HepG2 (cell line): ENCODE measurements at regions not wholly inside any gene's neighbourhood (a gene's known extent, or its start where the extent isn't known, plus 50 kb on each side); places are given as distances from the start of the nearest gene placed in this dataset.
"Not testable (repeated sequence)": the region's sequence is repeated elsewhere in the genome, so short reads cannot be mapped to it uniquely, and the experiment has no call there.

Source experiments
- ATAC-seq: fragments of 200-7000 bp; cut with Tn5 transposase; 3 replicates; pipeline ENCODE4 v1.9.1; 2020; ENCODE audit warnings: mild to moderate bottlenecking, moderate library complexity
- BruUV-seq: library from RNA; stranded (reverse); fragments of 400-500 nt; replicated peaks from 2 replicates; lab custom pipeline; 2021; lab: Mats Ljungman, UMichigan
- CTCF ChIA-PET: fragments of 300-600 bp; formaldehyde crosslinking; extraction: SDS; loops from one replicate; lab custom pipeline; 2021; ENCODE audit warnings: low total read pairs, inconsistent platforms, low intra/inter-chr PET ratio; lab: Yijun Ruan, JAX
- POLR2A ChIA-PET: fragments of 350-600 bp; sonication (Branson Sonifier 250); formaldehyde crosslinking; loops from one replicate; lab custom pipeline; 2020; ENCODE audit warnings: antibody characterized with exemption, inconsistent platforms; lab: Yijun Ruan, JAX
- DNase-seq: peaks from one replicate; pipeline ENCODE4 v3.0.0-alpha.2; 2015; ENCODE audit warnings: low spot score
- FAIRE-seq: peaks from 3 replicates; lab custom pipeline; 2011; peaks lifted over from hg19 to GRCh38; lab: Jason Lieb, UNC
- H2AFZ ChIP-seq: one replicate; pipeline ENCODE4 v1.6.1; 2011; ENCODE audit warnings: low read length, inconsistent platforms
- H3K27ac ChIP-seq: fragments of 300-600 bp; 3 replicates; pipeline ENCODE4 v1.8.0; 2011; ENCODE audit warnings: mixed run types, mild to moderate bottlenecking, mixed read lengths, low read length, inconsistent platforms; ENCODE audit not compliant: insufficient read depth; ENCODE audit errors: extremely low read length
- H3K27me3 ChIP-seq, 2 experiments: fragments of 200-600 bp in 1 of 2; 2 replicates in 1 of 2; 3 replicates in 1 of 2; pipeline versions ENCODE4 v1.6.0 to v1.8.0; 2011; ENCODE audit warnings: low read length in 2 of 2, mild to moderate bottlenecking in 2 of 2, moderate library complexity in 2 of 2, inconsistent platforms in 1 of 2; ENCODE audit not compliant: insufficient read depth in 2 of 2, control insufficient read depth in 1 of 2
- H3K36me3 ChIP-seq, 2 experiments: fragments of 200-600 bp in 1 of 2; replicated peaks in 1 of 2; 2 replicates in 1 of 2; 3 replicates in 1 of 2; pipeline versions ENCODE4 v1.5.1 to v1.8.0; 2011; ENCODE audit warnings: low read length in 2 of 2, inconsistent platforms in 1 of 2; ENCODE audit not compliant: insufficient read depth in 2 of 2, control insufficient read depth in 1 of 2
- H3K4me1 ChIP-seq: 2 replicates; pipeline ENCODE4 v1.5.1; 2012; ENCODE audit warnings: low read length, inconsistent platforms; ENCODE audit not compliant: insufficient read depth
- H3K4me2 ChIP-seq: 2 replicates; pipeline ENCODE4 v1.6.0; 2011; ENCODE audit warnings: low read depth, low read length, inconsistent platforms
- H3K4me3 ChIP-seq, 3 experiments: fragments of 200-600 bp in 1 of 3; sonication (generic), shearing (Covaris generic) in 1 of 3; replicated peaks in 1 of 3; 2 replicates each; pipeline ENCODE4 v1.5.1; 2011 to 2016; ENCODE audit warnings: low read length in 3 of 3, inconsistent platforms in 2 of 3, low read depth in 2 of 3, mild to moderate bottlenecking in 2 of 3, control low read depth in 1 of 3, mixed read lengths in 1 of 3; ENCODE audit not compliant: insufficient read depth in 1 of 3
- H3K79me2 ChIP-seq: one replicate; pipeline ENCODE4 v1.6.1; 2011; ENCODE audit warnings: low read length, inconsistent platforms; ENCODE audit not compliant: insufficient read depth
- H3K9ac ChIP-seq: 2 replicates; pipeline ENCODE4 v1.6.0; 2011; ENCODE audit warnings: mild to moderate bottlenecking, low read depth, low read length, inconsistent platforms; ENCODE audit not compliant: insufficient read depth
- H3K9me3 ChIP-seq: 2 replicates; pipeline ENCODE4 v1.5.1; 2012; ENCODE audit warnings: mild to moderate bottlenecking, low read length
- H4K20me1 ChIP-seq: 2 replicates; pipeline ENCODE4 v1.6.0; 2011; ENCODE audit warnings: inconsistent platforms, mild to moderate bottlenecking, low read length, moderate library complexity; ENCODE audit not compliant: insufficient read depth
- ASH2L ChIP-seq: fragments of 300-600, 200-600 bp; sonication (generic); IDR thresholded peaks from 2 replicates; pipeline ENCODE4 v1.7.0; 2017; ENCODE audit warnings: low read depth, mild to moderate bottlenecking, moderate library complexity, mixed read lengths, low read length; ENCODE audit not compliant: insufficient read length
- CEBPG ChIP-seq: IDR thresholded peaks from 2 replicates; pipeline ENCODE4 v1.6.1; 2016
- E2F2 ChIP-seq: sonication (generic); formaldehyde crosslinking; IDR thresholded peaks from 2 replicates; pipeline ENCODE4 v1.4.0; 2020; ENCODE audit warnings: missing genetic modification reagents, borderline replicate concordance
- HES4 ChIP-seq: sonication (generic); formaldehyde crosslinking; IDR thresholded peaks from 2 replicates; pipeline ENCODE4 v1.9.0; 2021; ENCODE audit warnings: mild to moderate bottlenecking, missing genetic modification reagents, borderline replicate concordance
- IKZF4 ChIP-seq: sonication (generic); formaldehyde crosslinking; IDR thresholded peaks from 2 replicates; pipeline ENCODE4 v1.5.1; 2020; ENCODE audit warnings: borderline replicate concordance, mild to moderate bottlenecking, low read depth, missing genetic modification reagents; ENCODE audit errors: not compliant biosample characterization
- MAX ChIP-seq: IDR thresholded peaks from 2 replicates; pipeline ENCODE4 v1.6.1; 2012; ENCODE audit warnings: inconsistent platforms
- TEF ChIP-seq: sonication (generic); formaldehyde crosslinking; IDR thresholded peaks from 2 replicates; pipeline ENCODE4 v1.5.0; 2020; ENCODE audit warnings: missing genetic modification reagents
- ZNF225 ChIP-seq: sonication (generic); formaldehyde crosslinking; IDR thresholded peaks from 2 replicates; pipeline ENCODE4 v1.4.0; 2020; ENCODE audit warnings: mild to moderate bottlenecking, missing genetic modification reagents
- ZNF549 ChIP-seq: sonication (generic); formaldehyde crosslinking; IDR thresholded peaks from 2 replicates; pipeline ENCODE4 v1.5.0; 2020; ENCODE audit warnings: missing genetic modification reagents
- ZNF703 ChIP-seq: sonication (generic); formaldehyde crosslinking; IDR thresholded peaks from 2 replicates; pipeline ENCODE4 v1.5.1; 2020; ENCODE audit warnings: missing genetic modification reagents, mild to moderate bottlenecking, moderate library complexity, borderline replicate concordance
- WGBS: methylation state at CpG from one replicate; pipeline ENCODE4 v1.1.6; 2017; ENCODE audit warnings: low lambda C conversion rate; 5-methylcytosine and 5-hydroxymethylcytosine counted together
- in situ Hi-C: cut with HindIII; loops from 2 replicates; pipeline ENCODE4 v1.10.0; 2017; ENCODE audit warnings: low pct_unique_long_range_greater_than_20kb; ENCODE audit not compliant: extremely low pct_ligation_motif_present
- intact Hi-C: fragments of 100-400 bp; cut with micrococcal nuclease; formaldehyde crosslinking; loops from one replicate; pipeline ENCODE4 v1.10.0; 2022; ENCODE audit not compliant: unreplicated experiment

GRCh38 chr1:232416026-232416568, 213.8 kb downstream of the SIPA1L2 start:
- no peak overlapping the region for H3K9ac ChIP-seq
- H4K20me1 ChIP-seq = no peaks in the 10 kb centered on the region
- no peak overlapping the region for H3K4me2 ChIP-seq
- in situ Hi-C loops (no loop called here), intact Hi-C loops (no loop called here)
- CTCF ChIA-PET = no interaction called here
- FAIRE-seq = no peak
- TF ChIP-seq ZNF225 (CRISPR knock-in tag) (no peak), MAX (no peak), E2F2 (no peak), IKZF4 (CRISPR knock-in tag) (no peak), TEF (no peak), ZNF549 (no peak), CEBPG (CRISPR knock-in tag) (no peak), ASH2L (no peak), HES4 (CRISPR knock-in tag) (no peak), ZNF703 (no peak)
- no peaks in the 10 kb centered on the region for H3K79me2 ChIP-seq
- BruUV-seq = no TSS peak
- no peaks in the 10 kb centered on the region for H3K9me3 ChIP-seq
- no peaks in the 10 kb centered on the region for H3K36me3 ChIP-seq
- POLR2A ChIA-PET = no interaction called here
- no peak for ATAC-seq
- H3K27ac ChIP-seq = no peak overlapping the region
- H3K4me3 ChIP-seq = no peak overlapping the region
- 1% methylated on average over 6 of the region's 8 CpGs for WGBS
- H3K27me3 ChIP-seq = peaks cover 0 to 36% of the 10 kb centered on the region in 2 experiments; a peak in 3 of 5 replicates
- DNase-seq = no peak
- no peak overlapping the region for H2AFZ ChIP-seq
- no peaks in the 10 kb centered on the region for H3K4me1 ChIP-seq

GRCh38 chr1:232415481-232415880, 214.5 kb downstream of the SIPA1L2 start:
- in situ Hi-C loops, FAIRE-seq, ATAC-seq, H3K4me2 ChIP-seq, DNase-seq, POLR2A ChIA-PET, H3K9ac ChIP-seq, intact Hi-C loops, H3K4me1 ChIP-seq, H4K20me1 ChIP-seq, CTCF ChIA-PET, H3K79me2 ChIP-seq, BruUV-seq, H3K9me3 ChIP-seq, H3K27ac ChIP-seq, H3K36me3 ChIP-seq, H3K4me3 ChIP-seq, H2AFZ ChIP-seq: not testable (repeated sequence)
- 10% methylated on average over 4 of the region's 10 CpGs for WGBS
- peaks cover 0 to 36% of the 10 kb centered on the region in 2 experiments; a peak in 3 of 5 replicates for H3K27me3 ChIP-seq
